Fibroblast of skin of right quadriceps (primary cell): ENCODE measurements at regions not wholly inside any gene's neighbourhood (a gene's known extent, or its start where the extent isn't known, plus 50 kb on each side); places are given as distances from the start of the nearest gene placed in this dataset.

Experiments used
- DNase-seq: peaks from one replicate; pipeline ENCODE4 v3.0.0-alpha.2; 2013

DNA sequence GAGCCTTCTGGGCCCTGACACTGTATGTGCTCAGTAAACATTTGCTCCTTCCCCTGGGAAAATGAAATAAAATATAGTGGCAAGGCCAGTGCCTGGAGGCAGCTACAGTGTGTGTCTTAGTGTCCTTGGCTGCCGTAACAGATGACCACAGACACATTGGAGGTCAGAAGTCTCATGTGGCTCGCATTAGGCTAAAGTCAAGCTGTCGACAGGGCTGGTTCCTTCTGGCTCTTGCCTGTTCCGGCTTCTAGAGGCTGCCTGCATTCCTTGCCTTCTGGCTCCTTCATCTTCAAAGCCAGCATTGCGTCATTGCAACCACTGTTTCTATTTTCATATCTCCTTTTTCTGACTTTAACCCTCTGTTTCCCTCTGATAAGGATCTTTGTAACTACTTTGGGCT, 83.6 kb upstream of the STX18 start:
- DNase-seq = peak; percentile 45

DNA sequence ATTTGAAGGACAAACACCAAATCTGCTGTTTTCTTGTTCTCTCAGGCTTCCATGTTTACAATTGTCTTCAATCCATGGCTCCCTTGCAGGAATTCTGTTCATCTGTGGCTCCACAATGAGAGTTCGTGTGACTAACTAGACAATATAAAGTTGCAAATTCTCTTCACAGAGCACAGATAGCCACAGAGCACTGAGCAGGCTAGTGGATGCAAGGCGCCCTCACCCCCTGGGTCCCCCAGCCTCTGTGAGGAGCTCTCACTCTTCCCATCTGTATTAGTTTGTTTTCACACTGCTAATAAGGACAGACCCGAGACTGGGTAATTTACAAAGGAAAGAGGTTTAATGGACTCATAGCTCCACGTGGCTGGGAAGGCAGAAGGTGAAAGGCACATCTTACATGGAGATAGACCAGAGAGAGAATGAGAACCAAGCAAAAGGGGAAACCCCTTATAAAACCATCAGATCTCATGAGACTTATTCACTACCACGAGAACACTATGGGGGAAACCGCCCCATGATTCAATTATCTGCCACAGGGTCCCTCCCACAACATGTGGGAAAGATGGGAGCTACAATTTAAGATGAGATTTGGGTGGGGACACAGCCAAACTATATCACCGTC, 82.5 kb upstream of the STX18 start:
- DNase-seq = no peak

DNA sequence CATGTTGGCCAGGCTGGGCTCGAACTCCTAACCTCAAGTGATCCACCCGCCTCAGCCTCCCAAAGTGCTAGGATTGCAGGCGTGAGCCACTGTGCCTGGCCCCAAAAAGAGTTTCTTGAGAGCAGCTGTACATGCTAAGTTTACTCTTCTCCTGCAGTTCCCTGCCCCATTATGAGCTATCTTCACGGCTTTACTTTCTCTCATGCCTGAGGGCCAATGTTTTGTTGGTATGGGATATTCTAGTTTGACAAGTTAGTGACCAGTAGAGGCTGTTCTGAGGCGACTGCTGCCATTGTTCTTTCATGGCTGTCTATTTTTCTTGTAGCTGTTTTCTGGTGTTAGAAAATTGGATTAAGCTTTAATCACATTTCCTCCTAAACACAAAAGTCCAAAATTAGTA, 78.0 kb upstream of the STX18 start:
- no peak for DNase-seq

DNA sequence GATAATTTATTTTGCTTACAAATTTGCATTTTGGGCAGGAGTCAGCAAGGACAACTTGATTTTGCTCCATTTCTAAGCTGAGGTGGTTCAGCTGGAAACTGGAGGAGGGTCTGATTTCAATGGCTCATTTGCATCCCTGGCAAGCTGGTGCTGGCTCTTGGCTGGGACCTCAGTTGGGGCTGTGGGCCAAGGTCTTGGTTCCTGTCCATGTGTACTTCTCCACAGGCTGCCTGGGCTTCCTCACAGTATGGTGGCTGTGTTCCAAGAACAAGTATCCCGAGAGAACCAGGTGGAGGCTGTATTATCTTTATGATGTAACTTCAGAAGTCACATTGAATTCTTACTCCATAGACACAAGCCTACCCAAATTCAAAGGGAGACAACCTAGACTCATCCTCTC, 77.0 kb upstream of the STX18 start:
- no peak for DNase-seq

GRCh38 chr4:4614925-4615678, 73.3 kb upstream of the STX18 start:
- peak; percentile 79 for DNase-seq

DNA sequence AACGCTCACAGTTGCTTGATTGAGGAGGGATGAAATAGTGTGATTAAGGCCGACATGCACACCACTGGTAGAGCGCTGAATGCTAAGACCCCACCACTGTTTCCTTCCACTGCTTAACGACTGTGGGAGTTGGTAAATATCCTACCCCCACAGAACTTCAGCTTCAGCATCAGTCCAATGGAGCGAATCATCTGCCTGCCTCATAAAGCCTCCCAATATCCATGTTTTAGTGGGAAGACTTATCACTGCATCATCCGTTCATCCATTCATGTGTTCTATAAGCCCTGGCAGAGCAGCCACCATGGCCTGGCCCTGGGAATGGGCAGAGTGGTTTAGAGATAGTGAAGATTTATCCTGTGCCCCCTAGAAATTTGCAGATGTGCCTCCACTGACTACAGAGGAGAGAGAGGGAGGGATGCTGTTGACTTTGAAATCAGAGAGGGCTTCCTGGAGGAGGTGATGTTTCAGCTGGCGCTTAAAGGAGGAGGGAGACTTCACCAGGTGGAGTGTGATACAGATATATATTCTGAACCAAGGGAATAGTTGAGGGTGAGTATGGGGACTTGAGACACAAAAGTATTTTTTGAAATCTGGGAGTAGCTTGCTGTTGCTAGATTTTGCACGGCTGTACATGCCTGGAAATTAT, 71.9 kb upstream of the STX18 start:
- peak; percentile 64 for DNase-seq

DNA sequence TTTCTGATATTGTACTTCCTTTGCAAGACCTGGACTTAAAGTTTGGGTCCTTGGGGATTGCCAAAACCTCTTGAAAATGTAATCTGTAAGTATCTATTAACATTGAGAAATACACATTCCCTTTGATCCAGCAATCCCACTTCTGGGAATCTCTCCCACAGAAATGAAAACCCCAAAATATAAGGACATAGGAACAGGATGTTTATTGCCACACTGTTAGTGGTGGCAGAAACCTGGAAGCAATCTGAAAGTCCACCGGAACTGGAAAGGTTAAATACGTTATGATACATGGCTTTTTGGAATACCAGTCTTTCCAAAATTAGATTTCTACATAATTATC, 71.2 kb upstream of the STX18 start:
- DNase-seq = peak; percentile 67

- no peak for DNase-seq
Measured at GRCh38 chr4:4610672-4611071, 68.8 kb upstream of the STX18 start.

GRCh38 chr4:4609622-4610334, 67.9 kb upstream of the STX18 start:
- no peak for DNase-seq

DNA sequence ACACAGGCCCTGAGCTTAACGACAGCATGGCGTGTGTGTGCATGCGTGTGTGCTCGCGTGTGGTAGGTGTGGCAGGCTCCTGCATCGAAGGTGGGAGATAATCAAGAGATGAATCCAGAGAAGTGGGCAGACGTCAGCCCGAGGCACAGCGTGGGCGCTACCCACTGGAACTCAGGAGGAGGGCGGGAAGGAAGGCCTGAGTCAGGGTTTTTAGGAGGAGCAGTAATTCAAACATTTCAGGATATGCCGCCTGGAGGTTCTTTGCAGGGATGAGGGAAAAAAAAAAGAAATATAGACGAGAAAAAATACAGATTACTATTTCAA, 66.3 kb upstream of the STX18 start:
- no peak for DNase-seq

DNA sequence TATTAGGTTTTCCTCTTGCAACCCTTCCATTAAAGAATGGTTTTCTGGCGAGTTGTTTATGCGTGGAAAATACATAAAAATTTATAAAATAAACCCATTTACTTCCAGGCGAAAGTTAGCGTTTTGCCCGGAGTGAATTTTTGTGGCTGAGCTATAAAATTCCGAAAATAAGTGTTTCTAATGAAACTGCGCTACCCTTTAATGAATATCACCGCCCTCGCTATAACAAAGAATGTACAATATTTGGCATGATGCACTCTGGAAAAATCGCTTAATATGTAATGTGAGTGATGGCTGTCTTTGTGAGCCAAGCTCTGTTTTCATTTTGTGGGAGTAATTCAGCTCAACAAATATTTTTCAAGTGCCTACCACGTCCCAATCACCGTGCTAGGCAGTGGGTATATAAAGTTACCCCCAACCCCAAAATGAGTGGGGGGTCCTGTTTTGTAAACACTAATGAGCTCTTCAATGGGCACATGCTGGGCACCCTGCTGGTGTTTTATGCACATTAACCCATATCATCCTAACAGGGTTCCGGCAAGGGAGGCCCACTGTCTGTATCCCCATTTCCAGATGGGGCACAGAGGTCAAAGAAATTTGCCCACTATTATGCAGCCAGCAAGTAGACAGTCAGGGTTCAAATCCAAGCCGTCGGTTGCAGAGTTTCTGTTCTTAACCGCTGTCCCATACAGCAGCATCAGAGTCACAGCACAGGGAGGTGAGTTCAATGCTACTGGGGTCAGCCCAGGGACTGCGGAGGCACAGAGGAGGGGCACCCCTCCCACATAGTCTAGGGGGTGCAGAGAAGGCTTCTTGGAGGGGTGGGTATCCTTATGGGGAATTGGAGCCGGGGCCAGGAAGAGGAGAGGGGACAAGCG, 65.7 kb upstream of the STX18 start:
- peak; percentile 40 for DNase-seq

GRCh38 chr4:4606321-4606720, 64.5 kb upstream of the STX18 start:
- DNase-seq = peak; percentile 42

DNA sequence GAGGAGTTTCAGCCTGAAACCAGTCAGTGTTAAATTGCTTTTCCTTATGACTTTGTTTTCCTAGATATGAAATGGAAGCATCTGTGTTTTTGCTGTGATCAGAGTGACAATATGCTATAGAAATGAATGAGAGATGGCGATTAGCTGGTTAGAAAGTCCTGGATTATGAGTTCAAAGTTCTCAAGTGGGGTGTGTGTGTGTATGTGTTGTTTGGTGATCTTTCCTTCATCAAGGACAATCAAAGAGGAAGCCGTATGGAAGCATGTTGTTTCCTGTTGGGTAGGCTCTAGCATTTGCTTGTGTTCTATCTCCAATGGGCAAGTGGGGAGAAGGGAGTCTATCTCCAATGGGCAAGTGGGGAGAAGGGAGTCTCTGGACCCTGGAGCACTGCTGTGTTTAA, 64.0 kb upstream of the STX18 start:
- DNase-seq = no peak

DNA sequence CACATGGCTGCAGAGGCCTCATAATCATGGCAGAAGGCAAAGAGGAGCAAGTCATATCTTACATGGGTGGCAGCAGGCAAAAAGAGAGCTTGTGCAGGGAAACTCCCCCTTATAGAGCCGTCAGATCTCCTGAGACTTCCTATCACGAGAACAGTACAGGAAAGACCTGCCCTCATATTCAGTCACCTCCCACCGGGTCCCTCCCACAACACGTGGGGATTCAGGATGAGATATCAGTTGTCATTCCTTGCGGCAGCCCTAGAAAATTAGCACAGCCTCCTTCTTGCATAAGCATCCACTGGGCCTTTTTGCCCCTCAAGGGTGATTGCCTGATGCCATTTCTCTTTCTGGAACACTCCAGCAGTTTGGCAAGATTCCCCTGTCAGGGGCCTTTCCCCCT, 61.7 kb upstream of the STX18 start:
- no peak for DNase-seq

- DNase-seq = no peak
Measured at GRCh38 chr4:4603067-4603466, 61.2 kb upstream of the STX18 start.

DNA sequence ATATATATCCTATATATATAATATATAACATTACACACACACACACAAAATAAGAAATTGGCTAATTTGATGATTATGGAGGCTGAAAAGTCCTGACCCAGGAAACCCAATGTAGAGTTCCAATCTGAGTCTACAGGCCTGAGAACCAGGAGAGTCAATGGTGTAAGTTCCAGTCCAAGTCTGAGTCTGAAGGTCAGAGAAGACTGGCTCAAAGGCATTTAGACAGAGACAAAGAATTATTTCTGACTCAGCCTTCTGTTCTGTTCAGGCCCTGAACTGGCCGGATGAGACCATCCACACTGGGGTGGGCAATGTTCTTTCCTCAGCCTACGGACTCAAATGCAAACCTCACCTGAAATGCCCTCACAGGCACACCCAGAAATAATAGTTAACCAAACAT, 60.6 kb upstream of the STX18 start:
- no peak for DNase-seq

DNA sequence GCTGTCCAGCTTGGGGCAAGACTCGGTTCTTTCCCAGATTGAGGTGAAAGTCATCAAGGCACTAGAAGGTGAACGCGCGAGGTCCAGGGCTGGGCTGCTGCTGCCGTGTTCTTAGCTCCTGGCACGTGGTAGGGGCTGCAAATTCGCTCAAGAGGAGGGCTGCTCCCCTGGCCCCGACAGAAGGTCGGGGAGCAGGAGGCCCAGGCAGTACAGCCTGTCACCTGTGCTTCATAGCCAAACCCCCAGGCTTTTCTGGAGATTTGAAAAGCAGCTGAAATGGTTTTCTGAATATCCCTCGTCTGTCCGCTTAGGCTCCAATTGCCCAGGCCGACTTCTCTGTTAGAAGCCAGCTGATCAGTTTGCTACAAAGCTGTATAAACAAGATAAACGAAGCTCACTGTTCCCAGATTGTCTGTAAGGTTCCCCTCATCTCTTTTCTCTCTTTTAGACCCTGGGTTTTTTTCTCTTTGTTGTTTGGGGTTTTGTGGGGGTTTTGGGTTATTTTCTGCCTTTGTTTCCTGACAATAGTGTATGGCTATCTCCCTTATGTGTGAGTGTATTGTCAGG, 60.0 kb upstream of the STX18 start:
- no peak for DNase-seq

DNA sequence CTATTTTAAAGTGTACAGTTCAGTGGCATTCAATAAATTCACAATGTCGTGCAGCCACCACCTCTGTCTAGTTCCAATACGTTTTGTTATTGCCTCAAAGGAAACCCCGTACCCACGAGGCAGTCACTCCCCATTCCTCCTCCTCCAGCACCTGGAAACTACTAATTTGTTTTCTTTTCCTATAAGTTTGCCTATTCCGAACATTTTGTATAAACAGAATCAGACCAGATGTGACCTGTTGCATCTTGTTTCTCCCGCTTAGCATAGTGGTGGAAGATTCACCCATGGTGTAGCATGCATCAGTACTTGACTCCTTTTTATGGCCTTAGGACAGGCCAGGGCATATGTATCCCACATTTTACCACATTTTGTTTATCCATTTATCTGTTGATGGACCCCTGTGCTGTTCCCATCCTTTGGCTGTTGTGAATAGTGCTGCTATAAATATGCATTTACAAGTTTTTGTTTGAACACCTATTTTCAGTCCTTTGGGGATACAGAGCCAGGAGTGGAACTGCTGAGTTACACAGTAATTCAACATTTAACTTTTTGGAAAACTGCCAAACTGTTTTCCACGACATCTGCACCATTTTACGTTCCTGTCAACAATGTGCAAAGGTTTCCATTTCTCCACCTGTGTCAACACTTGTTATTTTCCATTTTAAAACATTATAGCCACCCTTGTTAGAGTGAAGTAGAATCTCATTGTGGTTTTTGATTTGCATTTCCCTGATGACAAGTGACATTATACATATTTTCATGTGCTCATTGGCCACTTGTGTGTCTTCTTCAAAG, 57.8 kb upstream of the STX18 start:
- DNase-seq = no peak

DNA sequence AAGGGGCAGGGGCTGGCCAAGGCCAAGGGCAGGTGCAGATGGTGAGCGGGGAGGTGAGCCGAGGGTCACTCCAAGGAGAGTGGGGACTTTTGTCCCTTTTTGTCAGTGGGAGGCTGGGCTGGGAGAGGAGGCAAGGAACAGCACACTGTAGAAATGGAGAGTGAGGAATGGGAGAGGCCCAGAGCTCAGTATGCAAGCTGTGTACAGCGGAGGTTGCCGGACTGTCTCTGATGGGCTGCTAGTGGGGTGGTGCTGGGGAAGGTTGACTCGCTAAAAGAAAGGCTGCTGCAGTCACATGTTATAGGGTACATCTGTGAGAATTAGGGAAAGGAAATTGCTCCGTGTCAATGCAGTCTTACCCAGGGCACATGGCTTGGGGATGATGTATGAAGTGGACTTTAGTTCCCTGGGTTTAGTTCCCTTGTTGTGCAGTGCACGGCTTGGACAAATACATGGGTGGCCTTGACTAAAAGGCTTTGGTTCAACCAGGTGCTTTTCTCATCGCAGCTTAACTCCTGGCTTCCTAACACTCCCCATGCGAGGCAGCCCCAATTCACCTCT, 57.1 kb upstream of the STX18 start:
- no peak for DNase-seq

GRCh38 chr4:4596720-4597119, 54.9 kb upstream of the STX18 start:
- DNase-seq = no peak

- no peak for DNase-seq
Measured at GRCh38 chr4:4595252-4595651, 53.4 kb upstream of the STX18 start.
